DND-41 (cell line): ENCODE measurements at regions not wholly inside any gene's neighbourhood (a gene's known extent, or its start where the extent isn't known, plus 50 kb on each side); places are given as distances from the start of the nearest gene placed in this dataset.

ENCODE experiments used
- CTCF ChIP-seq: IDR thresholded peaks from 2 replicates; pipeline ENCODE4 v1.5.1; 2012; ENCODE audit warnings: borderline replicate concordance, low read length, moderate library complexity, mild to moderate bottlenecking; ENCODE audit not compliant: poor library complexity, severe bottlenecking; ENCODE audit errors: extremely low read depth
- EZH2 ChIP-seq: IDR thresholded peaks from 3 replicates; pipeline ENCODE4 v1.6.1; 2012; ENCODE audit warnings: borderline replicate concordance, low read depth, mild to moderate bottlenecking, moderate library complexity, low read length, inconsistent platforms; ENCODE audit not compliant: severe bottlenecking

GRCh38 chr2:66845307-66845706 lies 410.4 kb downstream of the MEIS1 start:
- TF ChIP-seq CTCF (no peak), EZH2 (no peak)
